ENCODE measurements at regions not wholly inside any gene's neighbourhood (a gene's known extent, or its start where the extent isn't known, plus 50 kb on each side); places are given as distances from the start of the nearest gene placed in this dataset.

GRCh38 chr10:36597756-36598320, 527.6 kb upstream of the ANKRD30A start:
- TF ChIP-seq CTCF (IDR thresholded peaks at IDR 0.05) (no peak), POLR2A (IDR thresholded peaks at IDR 0.05) (no peak)

All from Peyer's patch (tissue), 4 donors.